Aorta (tissue), 5 donors: ENCODE measurements at regions not wholly inside any gene's neighbourhood (a gene's known extent, or its start where the extent isn't known, plus 50 kb on each side); places are given as distances from the start of the nearest gene placed in this dataset.

Source experiments
- ATAC-seq: fragments of 200-7000 bp; cut with Tn5 transposase; one replicate; pipeline ENCODE4 v1.9.1; 2022; ENCODE audit warnings: moderate library complexity; ENCODE audit not compliant: low FRiP score
- DNase-seq, 2 donors: peaks; one replicate each; pipeline ENCODE4 v3.0.0-alpha.2; 2020
- H3K27ac ChIP-seq, 2 donors: one replicate each; pipeline ENCODE4 v1.5.1; 2013; ENCODE audit warnings: low read length in 2 of 2, mild to moderate bottlenecking in 2 of 2, moderate library complexity in 2 of 2, control low read depth in 1 of 2, inconsistent platforms in 1 of 2, low read depth in 1 of 2
- H3K27me3 ChIP-seq, 2 donors: one replicate each; pipeline ENCODE4 v1.6.1; 2013; ENCODE audit warnings: control low read depth in 1 of 2, low read length in 1 of 2, mild to moderate bottlenecking in 1 of 2, moderate library complexity in 1 of 2; ENCODE audit not compliant: insufficient read depth in 2 of 2, control insufficient read depth in 1 of 2
- H3K36me3 ChIP-seq, 2 donors: one replicate each; pipeline ENCODE4 v1.6.1; 2013; ENCODE audit warnings: control low read depth in 1 of 2, low read length in 1 of 2, mild to moderate bottlenecking in 1 of 2; ENCODE audit not compliant: insufficient read depth in 2 of 2, control insufficient read depth in 1 of 2
- H3K4me1 ChIP-seq, 2 donors: one replicate each; pipeline ENCODE4 v1.6.1; 2013; ENCODE audit warnings: low read length in 2 of 2, control low read depth in 1 of 2, mild to moderate bottlenecking in 1 of 2, moderate library complexity in 1 of 2; ENCODE audit not compliant: insufficient read depth in 2 of 2, control insufficient read depth in 1 of 2
- H3K4me3 ChIP-seq, 2 donors: one replicate each; pipeline ENCODE4 v1.5.1; 2013; ENCODE audit warnings: low read length in 2 of 2, control low read depth in 1 of 2, mild to moderate bottlenecking in 1 of 2
- H3K9me3 ChIP-seq: one replicate; pipeline ENCODE4 v1.6.1; 2013; ENCODE audit warnings: mild to moderate bottlenecking, low read length; ENCODE audit not compliant: control insufficient read depth
- WGBS, 2 donors: extraction: QIAGEN DNeasy Blood & Tissue Kit; methylation state at CpG; one replicate each; pipeline ENCODE4 v1.1.7; 2013; 5-methylcytosine and 5-hydroxymethylcytosine counted together
- intact Hi-C, 2 donors: fragments of 100-400 bp; cut with DNase I; formaldehyde crosslinking; loops; one replicate each; pipeline versions ENCODE4 v1.14.2 to v1.15.0; 2022
- donor health status: healthy with polysubstance abuse.
- donor health status: Bipolar disorder and iron deficiency.
- donor health status: DM: no; HTN: no; CAD: no.
- donor health status: DM: no; HTN: no; CAD: no.
- donor health status: DM: yes; HTN: yes; CAD: no.

DNA sequence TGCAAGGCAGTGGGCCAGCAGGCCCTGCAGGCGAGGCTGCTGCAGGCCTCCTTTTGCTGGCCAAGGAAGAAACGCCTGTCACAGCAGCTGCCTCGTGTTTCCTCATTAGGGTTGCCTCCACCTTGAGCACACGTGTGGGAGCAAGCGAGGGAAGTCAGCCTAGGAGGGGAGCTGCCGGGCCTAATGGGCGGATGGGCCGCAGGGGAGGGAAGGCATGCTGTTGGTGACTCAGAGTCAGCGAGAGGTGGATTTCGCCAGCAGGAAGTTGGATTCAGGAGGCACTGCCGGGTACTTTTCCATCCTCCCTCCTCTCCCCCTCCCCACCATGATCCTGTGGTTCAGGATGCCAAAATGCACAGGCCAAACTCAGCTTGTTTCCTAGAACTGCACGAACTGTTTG lies 498.7 kb downstream of the METTL15 start:
- H3K9me3 ChIP-seq = no peaks in the 10 kb centered on the region
- H3K27ac ChIP-seq = no peak overlapping the region
- WGBS, 2 donors = 68 to 73% methylated on average over 12 of the region's 12 CpGs
- no peak overlapping the region for H3K4me3 ChIP-seq
- H3K36me3 ChIP-seq = no peaks in the 10 kb centered on the region
- ATAC-seq (no peak), DNase-seq (peak in 1 of 2 donors; percentile 38)
- H3K4me1 ChIP-seq = no peaks in the 10 kb centered on the region
- intact Hi-C loops = no loop called here
- H3K27me3 ChIP-seq = no peaks in the 10 kb centered on the region

DNA sequence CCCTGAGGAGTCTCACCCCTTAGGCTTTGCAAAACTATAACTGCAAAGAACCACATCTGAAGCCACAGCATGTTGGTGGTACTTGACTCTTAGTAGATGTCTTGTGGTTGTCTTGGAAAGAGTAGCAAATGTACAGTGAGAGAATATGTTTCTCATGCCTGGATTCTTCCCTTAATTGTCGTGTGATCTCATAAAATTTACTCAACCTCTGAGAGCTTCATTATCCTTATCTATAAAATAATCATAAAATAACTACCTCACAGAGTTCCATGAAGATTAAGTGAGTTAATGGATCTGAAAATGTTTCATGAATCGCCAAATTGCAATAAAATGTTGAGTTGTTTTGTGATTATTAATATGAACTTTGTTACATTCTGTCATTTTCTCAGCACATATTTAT lies 491.5 kb downstream of the METTL15 start:
- H3K36me3 ChIP-seq = no peaks in the 10 kb centered on the region
- H3K4me1 ChIP-seq = no peaks in the 10 kb centered on the region
- no peak overlapping the region for H3K27ac ChIP-seq
- intact Hi-C loops = no loop called here
- WGBS, 2 donors = 85 to 89% methylated on average over 2 of the region's 2 CpGs
- H3K9me3 ChIP-seq = no peaks in the 10 kb centered on the region
- ATAC-seq (no peak), DNase-seq (no peak)
- H3K27me3 ChIP-seq = no peaks in the 10 kb centered on the region
- H3K4me3 ChIP-seq = no peak overlapping the region

GRCh38 chr11:28598531-28598930 lies 490.3 kb downstream of the METTL15 start:
- Histone ChIP-seq H3K36me3 (no peaks in the 10 kb centered on the region), H3K27ac (no peak overlapping the region), H3K4me1 (no peaks in the 10 kb centered on the region), H3K4me3 (no peak overlapping the region), H3K9me3 (no peaks in the 10 kb centered on the region), H3K27me3 (no peaks in the 10 kb centered on the region)
- 94 to 96% methylated on average over 3 of the region's 3 CpGs for WGBS, 2 donors
- ATAC-seq (no peak), DNase-seq (no peak)
- intact Hi-C loops = no loop called here

- H3K4me1 ChIP-seq = no peaks in the 10 kb centered on the region
- WGBS, 2 donors = 94 to 96% methylated on average over 2 of the region's 2 CpGs
- H3K36me3 ChIP-seq = no peaks in the 10 kb centered on the region
- H3K27ac ChIP-seq = no peak overlapping the region
- no peak for DNase-seq
- intact Hi-C loops = no loop called here
- no peaks in the 10 kb centered on the region for H3K9me3 ChIP-seq
- H3K27me3 ChIP-seq = no peaks in the 10 kb centered on the region
- H3K4me3 ChIP-seq = no peak overlapping the region
- ATAC-seq = no peak
Measured at GRCh38 chr11:28596816-28597215, 488.6 kb downstream of the METTL15 start.

DNA sequence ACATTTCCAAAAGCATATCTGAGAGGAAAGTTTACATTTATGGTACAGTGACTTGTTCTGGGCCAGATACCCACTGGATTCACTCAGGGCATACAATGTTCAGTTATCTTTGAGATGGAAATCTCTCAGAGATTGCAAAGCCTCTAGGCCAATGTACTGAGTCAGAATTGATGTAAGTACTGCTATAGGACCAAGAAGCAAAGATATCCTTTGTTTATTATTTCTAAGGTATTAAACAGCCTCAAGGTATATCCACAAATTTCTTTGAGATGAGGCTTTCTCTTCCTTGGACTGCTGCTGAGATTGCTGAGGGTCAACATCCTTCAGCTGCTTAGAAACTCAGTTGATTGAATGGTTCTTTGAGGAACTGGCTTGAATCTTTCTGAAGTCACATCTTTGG lies 484.0 kb downstream of the METTL15 start:
- H3K36me3 ChIP-seq = no peaks in the 10 kb centered on the region
- H3K9me3 ChIP-seq = no peaks in the 10 kb centered on the region
- no peak overlapping the region for H3K27ac ChIP-seq
- ATAC-seq (no peak), DNase-seq (no peak)
- intact Hi-C loops = no loop called here
- H3K4me1 ChIP-seq = no peaks in the 10 kb centered on the region
- H3K27me3 ChIP-seq = no peaks in the 10 kb centered on the region
- H3K4me3 ChIP-seq = no peak overlapping the region

DNA sequence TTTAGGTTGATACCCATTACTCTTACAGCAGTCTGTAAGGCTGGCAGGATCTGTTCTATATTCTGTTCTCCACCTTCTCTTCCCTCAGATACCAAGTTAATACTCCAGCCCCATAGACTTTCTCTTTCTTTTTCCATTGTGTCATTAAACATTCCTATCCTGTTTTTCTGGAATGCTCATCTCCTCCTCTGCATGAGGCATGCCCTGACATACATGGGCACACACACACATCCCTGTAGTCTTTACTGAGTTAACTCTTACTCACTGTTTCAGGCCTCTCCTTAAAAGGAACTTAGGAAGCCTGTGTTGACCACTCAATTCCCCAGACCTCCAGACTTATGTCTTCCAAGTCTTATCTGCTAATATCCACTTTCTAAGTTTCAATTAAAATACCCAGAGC lies 476.8 kb downstream of the METTL15 start:
- DNase-seq (no peak), ATAC-seq (no peak)
- intact Hi-C loops = no loop called here
- Histone ChIP-seq H3K27me3 (no peaks in the 10 kb centered on the region), H3K36me3 (no peaks in the 10 kb centered on the region), H3K27ac (no peak overlapping the region), H3K9me3 (no peaks in the 10 kb centered on the region), H3K4me3 (no peak overlapping the region), H3K4me1 (no peaks in the 10 kb centered on the region)

DNA sequence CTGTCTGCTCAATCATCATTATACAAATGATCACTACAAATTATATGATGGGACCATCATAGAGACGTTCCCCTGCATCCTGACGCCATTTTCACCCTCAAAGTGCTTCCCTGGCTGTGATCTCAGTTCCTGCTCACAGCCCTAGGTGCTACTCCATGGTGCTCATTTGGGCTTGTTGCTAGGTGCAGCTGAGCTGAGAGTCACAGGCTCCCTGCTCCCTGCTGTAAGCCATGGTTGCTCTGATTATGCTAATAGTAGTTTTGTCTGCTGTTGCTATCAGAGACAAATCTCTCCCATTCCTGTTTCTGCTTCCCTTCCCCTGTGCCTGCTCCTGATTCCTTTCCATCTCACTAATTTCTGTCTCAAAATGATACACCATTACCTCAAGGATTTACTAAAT lies 474.3 kb downstream of the METTL15 start:
- ATAC-seq (no peak), DNase-seq (no peak)
- 71 to 83% methylated on average over 2 of the region's 2 CpGs for WGBS, 2 donors
- Histone ChIP-seq H3K27ac (no peak overlapping the region), H3K27me3 (no peaks in the 10 kb centered on the region), H3K36me3 (no peaks in the 10 kb centered on the region), H3K4me1 (no peaks in the 10 kb centered on the region), H3K4me3 (no peak overlapping the region), H3K9me3 (no peaks in the 10 kb centered on the region)
- intact Hi-C loops = no loop called here

GRCh38 chr11:28581286-28582242 lies 473.4 kb downstream of the METTL15 start:
- Histone ChIP-seq H3K4me3 (no peak overlapping the region), H3K36me3 (no peaks in the 10 kb centered on the region), H3K27ac (no peak overlapping the region), H3K4me1 (no peaks in the 10 kb centered on the region), H3K27me3 (no peaks in the 10 kb centered on the region), H3K9me3 (no peaks in the 10 kb centered on the region)
- intact Hi-C loops = no loop called here
- 76 to 77% methylated on average over 17 of the region's 17 CpGs for WGBS, 2 donors
- ATAC-seq = no peak
- no peak for DNase-seq

- H3K36me3 ChIP-seq = no peaks in the 10 kb centered on the region
- no peak for ATAC-seq
- H3K27ac ChIP-seq = no peak overlapping the region
- H3K27me3 ChIP-seq = no peaks in the 10 kb centered on the region
- DNase-seq = no peak
- H3K4me1 ChIP-seq = no peaks in the 10 kb centered on the region
- H3K9me3 ChIP-seq = peaks cover 2% of the 10 kb centered on the region
- intact Hi-C loops = no loop called here
- H3K4me3 ChIP-seq = no peak overlapping the region
Measured at GRCh38 chr11:28571371-28571770, 463.2 kb downstream of the METTL15 start.
